Endodermal cell (in vitro differentiated cells): ENCODE measurements at regions not wholly inside any gene's neighbourhood (a gene's known extent, or its start where the extent isn't known, plus 50 kb on each side); places are given as distances from the start of the nearest gene placed in this dataset.

Experiments used
- DNase-seq: peaks from one replicate; pipeline ENCODE4 v3.0.0-alpha.2; 2017
- H3K27ac ChIP-seq: 2 replicates; pipeline ENCODE4 v1.5.1; 2013; ENCODE audit warnings: mild to moderate bottlenecking, low read depth, low read length, moderate library complexity
- H3K27me3 ChIP-seq: 2 replicates; pipeline ENCODE4 v1.6.1; 2013; ENCODE audit warnings: mild to moderate bottlenecking, low read length, moderate library complexity; ENCODE audit not compliant: insufficient read depth, control insufficient read depth, poor library complexity, severe bottlenecking
- H3K36me3 ChIP-seq: 2 replicates; pipeline ENCODE4 v1.7.0; 2013; ENCODE audit warnings: mild to moderate bottlenecking, low read length, moderate library complexity; ENCODE audit not compliant: control insufficient read depth, insufficient read depth
- H3K4me1 ChIP-seq: one replicate; pipeline ENCODE4 v1.7.0; 2013; ENCODE audit warnings: low read length; ENCODE audit not compliant: control insufficient read depth, insufficient read depth
- H3K4me3 ChIP-seq: 2 replicates; pipeline ENCODE4 v1.5.1; 2013; ENCODE audit warnings: mild to moderate bottlenecking, low read length, moderate library complexity
- H3K9ac ChIP-seq: 2 replicates; pipeline ENCODE4 v1.6.1; 2013; ENCODE audit warnings: mild to moderate bottlenecking, low read length, moderate library complexity; ENCODE audit not compliant: poor library complexity, severe bottlenecking; ENCODE audit errors: extremely low read depth
- H3K9me3 ChIP-seq: 2 replicates; pipeline ENCODE4 v1.6.1; 2013; ENCODE audit warnings: mild to moderate bottlenecking, low read length, moderate library complexity; ENCODE audit not compliant: control insufficient read depth
- H3K27ac Mint-ChIP-seq: 2 replicates; pipeline ENCODE4 v1.8.0; 2020; ENCODE audit warnings: mixed read lengths
- H3K27me3 Mint-ChIP-seq: 2 replicates; pipeline ENCODE4 v1.8.0; 2021; ENCODE audit warnings: mild to moderate bottlenecking, mixed read lengths; ENCODE audit not compliant: insufficient read depth
- H3K36me3 Mint-ChIP-seq: 2 replicates; pipeline ENCODE4 v1.8.0; 2020; ENCODE audit warnings: low read depth, mixed read lengths
- H3K4me1 Mint-ChIP-seq: 2 replicates; pipeline ENCODE4 v1.8.0; 2020; ENCODE audit warnings: mixed read lengths
- H3K4me3 Mint-ChIP-seq: 2 replicates; pipeline ENCODE4 v1.8.0; 2020; ENCODE audit warnings: mild to moderate bottlenecking, moderate library complexity, mixed read lengths
- H3K9me3 Mint-ChIP-seq: 2 replicates; pipeline ENCODE4 v1.8.0; 2020; ENCODE audit warnings: mild to moderate bottlenecking, mixed read lengths
- CTCF ChIP-seq: fragments of 200-600 bp; sonication (generic); conservative IDR thresholded peaks from 2 replicates; pipeline ENCODE4 v1.5.0; 2021; ENCODE audit warnings: antibody characterized with exemption, mild to moderate bottlenecking
- WGBS, 2 experiments: methylation state at CpG; one replicate each; pipeline versions ENCODE4 v1.1.5 to v1.1.7; 2013; ENCODE audit warnings: missing lambda C conversion rate in 2 of 2, mixed read lengths in 1 of 2; ENCODE audit not compliant: insufficient coverage in 1 of 2, insufficient read length in 1 of 2; 5-methylcytosine and 5-hydroxymethylcytosine counted together

- Histone ChIP-seq H3K4me1 (no peaks in the 10 kb centered on the region), H3K4me3 (no peak overlapping the region), H3K9me3 (peaks cover 32% of the 10 kb centered on the region), H3K36me3 (peaks cover 4% of the 10 kb centered on the region), H3K27me3 (no peaks in the 10 kb centered on the region), H3K9ac (no peak overlapping the region), H3K27ac (no peak overlapping the region)
- peaks cover 79% of the 10 kb centered on the region for H3K36me3 Mint-ChIP-seq
- H3K4me1 Mint-ChIP-seq: no peaks in the 10 kb centered on the region
- no peak for TF ChIP-seq CTCF
- no peak for DNase-seq
- no peak overlapping the region for H3K4me3 Mint-ChIP-seq
- peaks cover 37% of the 10 kb centered on the region for H3K9me3 Mint-ChIP-seq
- 88 to 89% methylated on average over 1 to 3 of the region's 3 CpGs for WGBS, 2 experiments
- no peaks in the 10 kb centered on the region for H3K27me3 Mint-ChIP-seq
- H3K27ac Mint-ChIP-seq: no peak overlapping the region
Observed at GRCh38 chr6:14470101-14470500, 352.5 kb downstream of the CD83 start.

- no peak for TF ChIP-seq CTCF
- Histone ChIP-seq H3K27ac (no peak overlapping the region), H3K4me1 (no peaks in the 10 kb centered on the region), H3K4me3 (no peak overlapping the region), H3K36me3 (peaks cover 4% of the 10 kb centered on the region), H3K9me3 (peaks cover 27% of the 10 kb centered on the region), H3K27me3 (no peaks in the 10 kb centered on the region), H3K9ac (no peak overlapping the region)
- H3K36me3 Mint-ChIP-seq: peaks cover 73% of the 10 kb centered on the region
- peaks cover 33% of the 10 kb centered on the region for H3K9me3 Mint-ChIP-seq
- no peaks in the 10 kb centered on the region for H3K27me3 Mint-ChIP-seq
- H3K4me3 Mint-ChIP-seq: no peak overlapping the region
- no peak for DNase-seq
- WGBS, 2 experiments: 86 to 95% methylated on average over 1 to 2 of the region's 3 CpGs
- no peak overlapping the region for H3K27ac Mint-ChIP-seq
- no peaks in the 10 kb centered on the region for H3K4me1 Mint-ChIP-seq
Observed at GRCh38 chr6:14470671-14471070, 353.1 kb downstream of the CD83 start.

DNA sequence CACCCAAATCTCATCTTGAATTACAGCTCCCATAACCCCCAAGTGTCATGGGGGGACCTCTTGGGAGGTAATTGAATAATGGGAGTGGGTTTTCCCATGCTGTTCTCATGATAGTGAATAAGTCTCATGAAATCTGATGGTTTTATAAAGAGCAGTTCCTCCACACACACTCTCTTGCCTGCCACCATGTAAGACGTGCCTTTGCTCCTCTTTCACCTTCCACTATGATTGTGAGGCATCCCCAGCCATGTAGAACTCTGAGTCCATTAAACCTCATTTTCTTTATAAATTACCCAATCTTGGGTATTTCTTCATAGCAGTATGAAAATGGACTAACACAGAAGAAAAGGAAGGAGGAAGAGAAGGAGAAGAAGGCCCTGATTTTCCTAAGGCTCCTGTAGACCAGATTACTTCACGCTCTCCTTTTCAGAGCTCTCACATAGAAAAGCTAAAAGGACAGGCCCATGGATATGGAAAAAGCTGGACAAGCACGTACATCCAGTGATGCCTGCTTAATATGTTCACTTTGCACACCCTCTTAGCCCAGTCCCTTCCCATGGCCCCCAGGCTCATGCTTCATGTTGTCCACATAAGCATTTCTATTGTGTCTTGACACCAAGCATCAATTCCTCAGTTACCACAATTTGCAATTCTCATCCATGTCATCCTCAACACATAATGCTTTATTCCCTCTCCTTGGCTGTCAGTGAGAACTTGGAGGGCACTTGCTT lies 354.8 kb downstream of the CD83 start:
- H3K27ac ChIP-seq: no peak overlapping the region
- no peak for TF ChIP-seq CTCF
- 88 to 90% methylated on average over 1 to 3 of the region's 3 CpGs for WGBS, 2 experiments
- no peaks in the 10 kb centered on the region for H3K27me3 ChIP-seq
- H3K4me1 Mint-ChIP-seq: no peaks in the 10 kb centered on the region
- H3K27ac Mint-ChIP-seq: no peak overlapping the region
- H3K9ac ChIP-seq: no peak overlapping the region
- peaks cover 33% of the 10 kb centered on the region for H3K9me3 Mint-ChIP-seq
- no peaks in the 10 kb centered on the region for H3K4me1 ChIP-seq
- H3K36me3 Mint-ChIP-seq: peaks cover 57% of the 10 kb centered on the region
- H3K9me3 ChIP-seq: peaks cover 27% of the 10 kb centered on the region
- no peak overlapping the region for H3K4me3 Mint-ChIP-seq
- no peaks in the 10 kb centered on the region for H3K27me3 Mint-ChIP-seq
- no peak overlapping the region for H3K4me3 ChIP-seq
- H3K36me3 ChIP-seq: peaks cover 4% of the 10 kb centered on the region
- no peak for DNase-seq
